GM19043 (cell line): ENCODE measurements at regions not wholly inside any gene's neighbourhood (a gene's known extent, or its start where the extent isn't known, plus 50 kb on each side); places are given as distances from the start of the nearest gene placed in this dataset.

ENCODE experiments used
- ATAC-seq: cut with Tn5 transposase; IDR thresholded peaks from one replicate; pipeline ENCODE4 v1.9.1; 2021; ENCODE audit warnings: low read depth; ENCODE audit not compliant: unreplicated experiment

GRCh38 chr4:38230121-38230801 lies 270.1 kb downstream of the PTTG2 start:
- ATAC-seq = no peak

GRCh38 chr4:38230821-38231563 lies 270.8 kb downstream of the PTTG2 start:
- ATAC-seq = no peak

- ATAC-seq = no peak
Measured at GRCh38 chr4:38231626-38232025, 271.4 kb downstream of the PTTG2 start.

- no peak for ATAC-seq
Measured at GRCh38 chr4:38232741-38233140, 272.5 kb downstream of the PTTG2 start.

GRCh38 chr4:38233727-38234480 lies 273.7 kb downstream of the PTTG2 start:
- ATAC-seq = no peak

- no peak for ATAC-seq
Measured at GRCh38 chr4:38235354-38235753, 275.2 kb downstream of the PTTG2 start.

GRCh38 chr4:38236003-38236402 lies 275.8 kb downstream of the PTTG2 start:
- ATAC-seq = no peak

- ATAC-seq = no peak
Measured at GRCh38 chr4:38236503-38236902, 276.3 kb downstream of the PTTG2 start.

- no peak for ATAC-seq
Measured at GRCh38 chr4:38237139-38237538, 276.9 kb downstream of the PTTG2 start.

GRCh38 chr4:38241541-38241940 lies 281.3 kb downstream of the PTTG2 start:
- ATAC-seq = no peak

GRCh38 chr4:38242101-38242500 lies 281.9 kb downstream of the PTTG2 start:
- ATAC-seq = no peak

GRCh38 chr4:38242822-38243387 lies 282.7 kb downstream of the PTTG2 start:
- no peak for ATAC-seq

- no peak for ATAC-seq
Measured at GRCh38 chr4:38243388-38244053, 283.3 kb downstream of the PTTG2 start.

GRCh38 chr4:38254825-38255224 lies 294.6 kb downstream of the PTTG2 start:
- ATAC-seq = no peak

- no peak for ATAC-seq
Measured at GRCh38 chr4:38255572-38255971, 295.4 kb downstream of the PTTG2 start.

GRCh38 chr4:38266616-38267015 lies 306.4 kb downstream of the PTTG2 start:
- ATAC-seq = no peak

- ATAC-seq = no peak
Measured at GRCh38 chr4:38268108-38268820, 308.1 kb downstream of the PTTG2 start.

- no peak for ATAC-seq
Measured at GRCh38 chr4:38268837-38269236, 308.6 kb downstream of the PTTG2 start.

- ATAC-seq = no peak
Measured at GRCh38 chr4:38273407-38273806, 313.2 kb downstream of the PTTG2 start.
